DND-41 (cell line): ENCODE measurements at regions not wholly inside any gene's neighbourhood (a gene's known extent, or its start where the extent isn't known, plus 50 kb on each side); places are given as distances from the start of the nearest gene placed in this dataset.

ENCODE experiments used
- ATAC-seq: fragments of 200-7000 bp; cut with Tn5 transposase; 3 replicates; pipeline ENCODE4 v1.9.1; 2021; ENCODE audit warnings: low read depth; ENCODE audit not compliant: insufficient read depth
- DNase-seq: peaks from one replicate; pipeline ENCODE4 v3.0.0-alpha.2; 2020
- H2AFZ ChIP-seq: 2 replicates; pipeline ENCODE4 v1.6.0; 2012; ENCODE audit warnings: low read depth, low read length
- H3K27ac ChIP-seq: 2 replicates; pipeline ENCODE4 v1.5.1; 2012; ENCODE audit warnings: low read length, inconsistent platforms
- H3K27me3 ChIP-seq: fragments of 200-600 bp; sonication (generic); 2 replicates; pipeline ENCODE4 v1.6.0; 2012; ENCODE audit warnings: low read length, mild to moderate bottlenecking, inconsistent platforms; ENCODE audit not compliant: insufficient read depth, poor library complexity
- H3K36me3 ChIP-seq: 2 replicates; pipeline ENCODE4 v1.5.1; 2012; ENCODE audit warnings: low read length, inconsistent platforms; ENCODE audit not compliant: insufficient read depth
- H3K4me1 ChIP-seq: 2 replicates; pipeline ENCODE4 v1.5.1; 2012; ENCODE audit warnings: mild to moderate bottlenecking, low read length; ENCODE audit not compliant: insufficient read depth
- H3K4me2 ChIP-seq: 2 replicates; pipeline ENCODE4 v1.6.0; 2012; ENCODE audit warnings: mild to moderate bottlenecking, moderate library complexity, low read length, inconsistent platforms; ENCODE audit not compliant: insufficient read depth
- H3K4me3 ChIP-seq, 2 experiments: fragments of 200-600 bp in 1 of 2; shearing (Covaris generic) in 1 of 2; 2 replicates each; pipeline ENCODE4 v1.5.1; 2012 to 2016; ENCODE audit warnings: inconsistent platforms in 2 of 2, low read length in 2 of 2, mild to moderate bottlenecking in 2 of 2, low read depth in 1 of 2, moderate library complexity in 1 of 2
- H3K79me2 ChIP-seq: 2 replicates; pipeline ENCODE4 v1.6.0; 2012; ENCODE audit warnings: low read length, inconsistent platforms; ENCODE audit not compliant: insufficient read depth
- H3K9ac ChIP-seq: 2 replicates; pipeline ENCODE4 v1.6.0; 2012; ENCODE audit warnings: low read depth, mild to moderate bottlenecking, inconsistent platforms, low read length, moderate library complexity
- H3K9me3 ChIP-seq: 2 replicates; pipeline ENCODE4 v1.5.1; 2012; ENCODE audit warnings: low read length, moderate library complexity, mild to moderate bottlenecking, inconsistent platforms; ENCODE audit not compliant: insufficient read depth, severe bottlenecking
- H4K20me1 ChIP-seq: 2 replicates; pipeline ENCODE4 v1.6.0; 2012; ENCODE audit warnings: low read length; ENCODE audit not compliant: insufficient read depth
- CTCF ChIP-seq: IDR thresholded peaks from 2 replicates; pipeline ENCODE4 v1.5.1; 2012; ENCODE audit warnings: borderline replicate concordance, low read length, moderate library complexity, mild to moderate bottlenecking; ENCODE audit not compliant: poor library complexity, severe bottlenecking; ENCODE audit errors: extremely low read depth
- EZH2 ChIP-seq: IDR thresholded peaks from 3 replicates; pipeline ENCODE4 v1.6.1; 2012; ENCODE audit warnings: borderline replicate concordance, low read depth, mild to moderate bottlenecking, moderate library complexity, low read length, inconsistent platforms; ENCODE audit not compliant: severe bottlenecking

- Histone ChIP-seq H3K4me1 (peaks cover 13% of the 10 kb centered on the region), H3K36me3 (no peaks in the 10 kb centered on the region), H3K27me3 (peaks cover 26% of the 10 kb centered on the region), H3K79me2 (no peaks in the 10 kb centered on the region), H3K9ac (no peak overlapping the region), H3K4me2 (peak overlapping the region; percentile 34), H4K20me1 (no peaks in the 10 kb centered on the region), H3K4me3 (no peak overlapping the region), H3K9me3 (no peaks in the 10 kb centered on the region), H2AFZ (no peak overlapping the region), H3K27ac (no peak overlapping the region)
- TF ChIP-seq EZH2: no peak
- TF ChIP-seq CTCF: no peak
- DNase-seq (no peak), ATAC-seq (no peak)
Observed at GRCh38 chr9:129319938-129320481, 141.9 kb upstream of the IER5L start.

GRCh38 chr9:129319076-129319937 is 141.2 kb upstream of the IER5L start:
- H3K4me3 ChIP-seq: no peak overlapping the region
- no peaks in the 10 kb centered on the region for H3K9me3 ChIP-seq
- no peak overlapping the region for H3K4me2 ChIP-seq
- peaks cover 26% of the 10 kb centered on the region for H3K27me3 ChIP-seq
- H3K27ac ChIP-seq: no peak overlapping the region
- H2AFZ ChIP-seq: no peak overlapping the region
- no peaks in the 10 kb centered on the region for H3K36me3 ChIP-seq
- no peak overlapping the region for H3K9ac ChIP-seq
- H4K20me1 ChIP-seq: no peaks in the 10 kb centered on the region
- peaks cover 13% of the 10 kb centered on the region for H3K4me1 ChIP-seq
- no peaks in the 10 kb centered on the region for H3K79me2 ChIP-seq
- ATAC-seq: no peak
- no peak for DNase-seq
- TF ChIP-seq EZH2 (no peak), CTCF (no peak)

GRCh38 chr9:129318121-129319075 is 140.3 kb upstream of the IER5L start:
- no peaks in the 10 kb centered on the region for H4K20me1 ChIP-seq
- H3K4me3 ChIP-seq: no peak overlapping the region
- DNase-seq (no peak), ATAC-seq (no peak)
- H3K36me3 ChIP-seq: no peaks in the 10 kb centered on the region
- peaks cover 13% of the 10 kb centered on the region for H3K4me1 ChIP-seq
- peaks cover 26% of the 10 kb centered on the region for H3K27me3 ChIP-seq
- TF ChIP-seq EZH2: no peak
- TF ChIP-seq CTCF: no peak
- no peak overlapping the region for H3K4me2 ChIP-seq
- no peak overlapping the region for H2AFZ ChIP-seq
- no peaks in the 10 kb centered on the region for H3K9me3 ChIP-seq
- no peak overlapping the region for H3K27ac ChIP-seq
- H3K79me2 ChIP-seq: no peaks in the 10 kb centered on the region
- H3K9ac ChIP-seq: no peak overlapping the region
